ENCODE measurements at regions not wholly inside any gene's neighbourhood (a gene's known extent, or its start where the extent isn't known, plus 50 kb on each side); places are given as distances from the start of the nearest gene placed in this dataset.
A peak's percentile ranks its signal among the peaks of the same experiment; 100 is the strongest.

- peak in 1 of 2 donors; percentile 5 for ATAC-seq
- H3K4me3 ChIP-seq (ENCODE audit: low read length), result no peak overlapping the region
- H3K27ac ChIP-seq (ENCODE audit: low read length), result no peak overlapping the region
- peak; percentile 46 to 79 (median 76) for DNase-seq
- peaks cover 13% of the 10 kb centered on the region for H3K4me1 ChIP-seq (ENCODE audit: control insufficient read depth, insufficient read depth, low read length)
- 53% methylated on average over 6 of the region's 6 CpGs for WGBS
- intact Hi-C loops (cut with DNase I), result no loop called here
- H3K27me3 ChIP-seq (ENCODE audit: control insufficient read depth, insufficient read depth), result no peaks in the 10 kb centered on the region
- no peaks in the 10 kb centered on the region for H3K9me3 ChIP-seq (ENCODE audit: control insufficient read depth, low read length)
Measured at GRCh38 chr1:201628490-201628889, 89.6 kb downstream of the NAV1 start.

DNA sequence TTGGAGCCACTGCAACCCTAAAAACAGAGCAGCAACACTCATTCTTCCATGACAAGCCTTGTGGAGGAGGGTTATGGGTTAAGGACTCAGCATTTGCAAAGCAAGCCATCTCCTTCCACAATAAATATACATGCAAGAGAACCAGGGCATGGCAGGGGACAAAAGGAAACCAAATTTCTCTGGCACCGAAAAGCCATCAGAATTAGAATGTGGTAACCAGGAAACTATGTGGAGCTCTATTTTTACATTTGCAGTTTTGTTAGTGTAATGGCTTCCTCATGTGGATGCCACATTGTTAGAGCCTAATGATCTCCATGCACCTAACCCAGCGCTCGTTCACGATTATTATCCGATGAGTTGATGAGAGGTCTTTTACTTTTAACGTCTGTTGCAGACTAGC, 91.7 kb downstream of the NAV1 start:
- ATAC-seq (no peak), DNase-seq (no peak)
- Histone ChIP-seq H3K27ac (ENCODE audit: low read length) (no peak overlapping the region), H3K27me3 (ENCODE audit: control insufficient read depth, insufficient read depth) (no peaks in the 10 kb centered on the region), H3K4me3 (ENCODE audit: low read length) (no peak overlapping the region), H3K9me3 (ENCODE audit: control insufficient read depth, low read length) (no peaks in the 10 kb centered on the region), H3K4me1 (ENCODE audit: control insufficient read depth, insufficient read depth, low read length) (peaks cover 20% of the 10 kb centered on the region)
- WGBS, result 78% methylated on average over 6 of the region's 6 CpGs
- intact Hi-C loops (cut with DNase I), result loop anchor here in 2 of 4 donors (10.0 kb wide), 2 partner anchors 64 to 66 kb away; no protein-coding TSS in a partner anchor

DNA sequence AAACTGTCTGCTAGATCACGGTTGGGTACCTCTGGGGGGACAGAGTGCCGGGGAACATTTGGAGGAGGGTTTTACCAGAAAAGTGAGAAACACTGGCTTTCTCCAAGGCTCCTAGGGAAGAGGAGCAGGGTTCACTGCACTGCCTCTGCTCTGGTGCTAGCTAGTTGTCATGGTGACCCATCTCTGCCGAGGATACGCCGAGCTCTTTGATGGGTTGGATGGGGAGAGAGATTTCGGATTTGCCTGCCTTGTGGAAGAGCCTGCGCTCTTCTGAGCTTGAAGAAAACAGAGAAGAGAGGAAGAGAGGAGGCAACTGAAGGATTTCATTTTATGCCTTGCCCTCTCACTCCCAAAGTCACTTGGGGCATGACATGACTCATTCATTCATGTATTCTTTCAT, 92.1 kb downstream of the NAV1 start:
- intact Hi-C loops (cut with DNase I), result loop anchor here in 2 of 4 donors (10.0 kb wide), 2 partner anchors 64 to 66 kb away; no protein-coding TSS in a partner anchor
- no peaks in the 10 kb centered on the region for H3K9me3 ChIP-seq (ENCODE audit: control insufficient read depth, low read length)
- H3K4me3 ChIP-seq (ENCODE audit: low read length), result no peak overlapping the region
- H3K27me3 ChIP-seq (ENCODE audit: control insufficient read depth, insufficient read depth), result no peaks in the 10 kb centered on the region
- H3K4me1 ChIP-seq (ENCODE audit: control insufficient read depth, insufficient read depth, low read length), result peaks cover 23% of the 10 kb centered on the region
- H3K27ac ChIP-seq (ENCODE audit: low read length), result no peak overlapping the region
- no peak for DNase-seq
- no peak for ATAC-seq
- WGBS, result 94% methylated on average over 7 of the region's 7 CpGs

DNA sequence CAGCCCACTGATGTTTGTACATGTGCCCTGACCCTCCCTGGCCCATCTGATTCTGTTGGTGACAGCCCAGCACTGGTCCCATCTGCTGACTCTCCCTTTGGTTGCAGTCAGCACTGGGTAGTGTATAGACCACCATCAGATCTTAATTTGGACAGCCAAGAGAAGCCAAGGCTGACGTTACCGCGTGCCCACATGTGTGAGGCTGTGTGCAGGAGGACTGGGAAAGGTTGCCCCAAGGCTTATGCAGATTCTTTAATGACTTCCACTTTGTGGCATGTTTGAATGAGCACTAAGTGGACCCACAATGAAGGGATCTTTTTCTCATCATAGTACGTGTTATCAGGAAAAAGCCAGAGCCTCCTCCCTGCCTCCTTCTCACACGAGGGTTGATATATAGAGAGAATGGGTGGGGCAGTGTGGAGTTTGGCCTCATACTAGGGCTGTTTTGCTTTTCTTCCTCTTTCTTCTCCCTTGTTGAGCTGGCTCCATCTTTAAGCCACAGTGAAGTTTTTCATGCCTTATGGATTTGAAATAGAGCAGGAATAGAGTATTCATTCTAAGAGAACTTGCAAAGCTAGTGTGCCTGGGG, 93.5 kb downstream of the NAV1 start:
- peaks cover 26% of the 10 kb centered on the region for H3K4me1 ChIP-seq (ENCODE audit: control insufficient read depth, insufficient read depth, low read length)
- H3K9me3 ChIP-seq (ENCODE audit: control insufficient read depth, low read length), result no peaks in the 10 kb centered on the region
- H3K27ac ChIP-seq (ENCODE audit: low read length), result no peak overlapping the region
- H3K4me3 ChIP-seq (ENCODE audit: low read length), result no peak overlapping the region
- DNase-seq (peak in 1 of 3 donors; percentile 6), ATAC-seq (no peak)
- WGBS, result 72% methylated on average over 5 of the region's 5 CpGs
- intact Hi-C loops (cut with DNase I), result loop anchor here in 2 of 4 donors (10.0 kb wide), 2 partner anchors 62 to 68 kb away; no protein-coding TSS in a partner anchor
- no peaks in the 10 kb centered on the region for H3K27me3 ChIP-seq (ENCODE audit: control insufficient read depth, insufficient read depth)

DNA sequence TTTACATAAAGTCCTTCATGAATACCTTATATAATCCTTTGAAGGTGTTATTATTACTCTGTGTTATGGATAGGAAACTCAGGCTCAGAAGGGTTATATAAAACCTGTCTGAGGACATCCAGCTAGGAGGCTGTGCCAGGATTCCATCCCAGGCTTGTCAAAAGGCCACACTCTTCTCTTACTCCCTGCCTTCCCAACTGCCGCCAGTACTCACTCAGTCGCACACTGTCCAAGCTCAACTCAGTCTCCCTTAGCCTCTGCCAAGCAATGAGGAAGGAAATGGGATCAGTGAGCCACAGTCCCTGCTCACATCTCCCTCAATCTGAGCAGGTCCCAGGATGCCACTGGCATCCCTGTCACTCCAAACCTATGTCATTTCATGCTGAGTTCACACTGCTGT, 94.4 kb downstream of the NAV1 start:
- intact Hi-C loops (cut with DNase I), result loop anchor here in 2 of 4 donors (10.0 kb wide), 2 partner anchors 62 to 68 kb away; no protein-coding TSS in a partner anchor
- Histone ChIP-seq H3K27ac (ENCODE audit: low read length) (no peak overlapping the region), H3K4me3 (ENCODE audit: low read length) (no peak overlapping the region), H3K27me3 (ENCODE audit: control insufficient read depth, insufficient read depth) (no peaks in the 10 kb centered on the region), H3K4me1 (ENCODE audit: control insufficient read depth, insufficient read depth, low read length) (peaks cover 26% of the 10 kb centered on the region), H3K9me3 (ENCODE audit: control insufficient read depth, low read length) (no peaks in the 10 kb centered on the region)
- WGBS, result 30% methylated on average over 2 of the region's 2 CpGs
- DNase-seq (peak; percentile 41 to 76 (median 68)), ATAC-seq (peak; percentile 55 to 75)

DNA sequence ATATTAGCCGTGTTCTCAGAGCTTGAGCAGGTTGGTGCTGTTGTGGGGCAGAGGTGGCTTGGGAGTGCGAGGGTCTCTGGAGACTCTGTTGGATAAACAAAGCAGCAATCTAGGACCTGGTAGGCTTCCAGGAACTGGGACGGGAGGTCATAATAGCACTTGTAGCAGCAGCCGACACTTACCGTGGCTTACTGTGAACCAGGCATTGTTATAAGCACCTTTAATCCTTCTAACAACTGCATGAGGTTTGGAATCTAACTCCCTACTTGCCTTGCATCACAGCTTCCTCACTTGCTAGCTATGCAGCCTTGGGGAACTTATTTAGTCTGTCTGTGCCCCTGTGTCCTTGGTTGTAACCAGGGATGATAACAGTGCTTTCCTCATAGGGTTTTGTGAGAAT, 94.9 kb downstream of the NAV1 start:
- no peak overlapping the region for H3K27ac ChIP-seq (ENCODE audit: low read length)
- 31% methylated on average over 5 of the region's 5 CpGs for WGBS
- H3K4me1 ChIP-seq (ENCODE audit: control insufficient read depth, insufficient read depth, low read length), result peaks cover 25% of the 10 kb centered on the region
- DNase-seq (peak in 1 of 3 donors; percentile 37), ATAC-seq (no peak)
- no peak overlapping the region for H3K4me3 ChIP-seq (ENCODE audit: low read length)
- H3K9me3 ChIP-seq (ENCODE audit: control insufficient read depth, low read length), result no peaks in the 10 kb centered on the region
- H3K27me3 ChIP-seq (ENCODE audit: control insufficient read depth, insufficient read depth), result no peaks in the 10 kb centered on the region
- intact Hi-C loops (cut with DNase I), result loop anchor here in 2 of 4 donors (10.0 kb wide), 2 partner anchors 61 to 69 kb away; no protein-coding TSS in a partner anchor

GRCh38 chr1:201634261-201634660, 95.3 kb downstream of the NAV1 start:
- ATAC-seq (no peak), DNase-seq (peak in 1 of 3 donors; percentile 23)
- Histone ChIP-seq H3K27me3 (ENCODE audit: control insufficient read depth, insufficient read depth) (no peaks in the 10 kb centered on the region), H3K4me1 (ENCODE audit: control insufficient read depth, insufficient read depth, low read length) (peaks cover 27% of the 10 kb centered on the region), H3K27ac (ENCODE audit: low read length) (no peak overlapping the region), H3K9me3 (ENCODE audit: control insufficient read depth, low read length) (no peaks in the 10 kb centered on the region), H3K4me3 (ENCODE audit: low read length) (no peak overlapping the region)
- intact Hi-C loops (cut with DNase I), result loop anchor here in 2 of 4 donors (10.0 kb wide), 2 partner anchors 61 to 69 kb away; no protein-coding TSS in a partner anchor
- 48% methylated on average over 2 of the region's 2 CpGs for WGBS

GRCh38 chr1:201636097-201636496, 97.2 kb downstream of the NAV1 start:
- Histone ChIP-seq H3K27ac (ENCODE audit: low read length) (no peak overlapping the region), H3K4me3 (ENCODE audit: low read length) (no peak overlapping the region), H3K27me3 (ENCODE audit: control insufficient read depth, insufficient read depth) (no peaks in the 10 kb centered on the region), H3K4me1 (ENCODE audit: control insufficient read depth, insufficient read depth, low read length) (peaks cover 23% of the 10 kb centered on the region), H3K9me3 (ENCODE audit: control insufficient read depth, low read length) (no peaks in the 10 kb centered on the region)
- intact Hi-C loops (cut with DNase I), result loop anchor here in 2 of 4 donors (10.0 kb wide), 2 partner anchors 59 to 71 kb away; no protein-coding TSS in a partner anchor
- peak in 1 of 3 donors; percentile 26 for DNase-seq
- 77% methylated on average over 2 of the region's 2 CpGs for WGBS
- no peak for ATAC-seq

DNA sequence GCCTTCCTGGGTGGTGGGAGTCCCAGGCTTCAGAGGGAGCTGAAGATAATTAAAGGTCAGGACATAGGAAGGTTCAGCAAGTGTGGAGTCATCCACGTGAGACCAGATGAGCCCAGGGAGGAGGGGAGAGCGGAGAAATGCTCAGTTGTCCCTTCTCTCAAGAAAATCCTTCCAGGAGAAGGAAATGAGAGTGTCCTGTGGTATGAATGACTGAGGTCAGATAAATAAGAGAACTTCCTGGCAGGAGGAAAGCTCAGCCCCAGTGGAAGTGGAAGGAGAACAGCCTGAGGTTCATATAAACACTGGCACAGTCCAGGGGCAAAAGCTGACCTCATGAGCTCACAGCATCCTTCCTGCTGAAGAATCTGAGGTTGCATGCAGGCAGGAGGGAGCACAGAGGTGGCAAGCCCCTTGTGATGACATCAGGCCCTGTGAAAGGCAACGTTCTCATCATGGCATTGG, 97.6 kb downstream of the NAV1 start:
- Histone ChIP-seq H3K9me3 (ENCODE audit: control insufficient read depth, low read length) (no peaks in the 10 kb centered on the region), H3K27me3 (ENCODE audit: control insufficient read depth, insufficient read depth) (no peaks in the 10 kb centered on the region), H3K4me3 (ENCODE audit: low read length) (no peak overlapping the region), H3K27ac (ENCODE audit: low read length) (no peak overlapping the region), H3K4me1 (ENCODE audit: control insufficient read depth, insufficient read depth, low read length) (peaks cover 23% of the 10 kb centered on the region)
- DNase-seq (peak in 1 of 3 donors; percentile 27), ATAC-seq (peak in 1 of 2 donors; percentile 52)
- 53% methylated on average over 3 of the region's 3 CpGs for WGBS
- intact Hi-C loops (cut with DNase I), result loop anchor here in 2 of 4 donors (10.0 kb wide), 2 partner anchors 58 to 72 kb away; no protein-coding TSS in a partner anchor

DNA sequence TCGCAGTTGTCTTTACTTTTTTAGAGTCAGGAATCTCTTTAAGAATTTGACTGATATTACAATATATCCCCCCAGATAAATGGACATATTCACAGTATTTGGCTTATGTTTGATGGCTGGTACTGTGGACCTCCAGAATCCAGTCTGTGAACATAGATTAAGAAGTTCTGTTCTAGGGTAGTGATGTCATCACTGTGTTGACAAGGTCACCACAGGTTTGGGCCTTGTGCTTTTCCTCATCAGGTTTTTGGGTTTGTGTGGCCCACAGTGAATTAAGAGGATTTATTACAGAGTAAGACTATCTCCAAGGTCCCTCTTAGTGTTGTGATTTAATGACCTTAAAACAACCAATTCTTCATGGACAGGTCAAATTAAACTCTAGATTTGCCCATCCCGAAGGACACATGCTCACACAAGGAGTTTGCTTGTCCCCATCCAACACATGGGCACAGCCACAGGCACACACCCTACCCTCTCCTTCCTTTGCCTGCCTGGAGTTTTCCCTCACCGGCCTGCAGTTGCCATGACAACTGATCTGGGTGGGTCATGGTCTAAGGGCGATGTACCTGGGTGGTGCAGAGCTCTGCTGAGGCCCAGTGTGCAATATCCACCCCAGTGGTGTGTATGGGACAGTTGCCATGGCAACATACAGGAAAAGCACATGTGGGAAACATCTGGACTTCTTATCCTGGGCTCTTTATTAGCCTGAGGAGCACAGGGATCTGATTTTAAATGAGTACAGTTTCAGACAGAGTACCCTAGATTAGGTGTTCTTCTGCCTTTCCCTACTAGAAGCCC, 98.6 kb downstream of the NAV1 start:
- H3K4me1 ChIP-seq (ENCODE audit: control insufficient read depth, insufficient read depth, low read length), result peaks cover 20% of the 10 kb centered on the region
- ATAC-seq (peak in 1 of 2 donors; percentile 35), DNase-seq (peak in 1 of 3 donors; percentile 33)
- H3K27me3 ChIP-seq (ENCODE audit: control insufficient read depth, insufficient read depth), result no peaks in the 10 kb centered on the region
- 72% methylated on average over 4 of the region's 4 CpGs for WGBS
- no peak overlapping the region for H3K4me3 ChIP-seq (ENCODE audit: low read length)
- peak overlapping the region; percentile 42 for H3K27ac ChIP-seq (ENCODE audit: low read length)
- intact Hi-C loops (cut with DNase I), result loop anchor here in 2 of 4 donors (10.0 kb wide), 2 partner anchors 57 to 73 kb away; no protein-coding TSS in a partner anchor
- H3K9me3 ChIP-seq (ENCODE audit: control insufficient read depth, low read length), result no peaks in the 10 kb centered on the region
